GM21825 (cell line): ENCODE measurements at regions not wholly inside any gene's neighbourhood (a gene's known extent, or its start where the extent isn't known, plus 50 kb on each side); places are given as distances from the start of the nearest gene placed in this dataset.

Experiments
- ATAC-seq: cut with Tn5 transposase; IDR thresholded peaks from one replicate; pipeline ENCODE4 v1.9.1; 2021; ENCODE audit warnings: mild to moderate bottlenecking, moderate library complexity; ENCODE audit not compliant: unreplicated experiment

DNA sequence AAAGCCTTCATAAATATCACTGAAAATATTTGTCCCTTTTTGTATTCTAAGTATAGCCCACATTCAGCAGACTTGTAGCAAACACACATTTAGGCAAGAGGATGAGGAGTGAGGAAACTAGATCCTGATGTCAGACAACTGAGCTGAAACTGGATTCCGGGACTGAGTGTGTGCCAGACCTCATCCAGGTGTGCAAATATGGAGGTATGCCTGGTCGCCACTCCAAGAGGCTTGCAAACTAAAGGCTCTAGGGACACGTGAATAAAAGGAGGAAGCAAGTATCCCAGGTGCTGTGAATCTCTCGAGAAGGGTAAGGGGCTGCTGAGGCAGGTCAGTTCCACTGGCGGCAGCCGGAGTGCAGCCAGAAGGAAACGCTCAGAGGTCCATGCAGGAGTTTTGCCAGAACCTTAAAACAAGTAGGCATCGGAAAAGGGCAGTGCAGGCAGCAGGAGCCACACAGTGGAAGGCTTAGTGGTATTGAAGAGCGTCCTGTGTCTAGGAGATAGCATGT is 77.4 kb upstream of the ALDH1B1 start:
- ATAC-seq = no peak

DNA sequence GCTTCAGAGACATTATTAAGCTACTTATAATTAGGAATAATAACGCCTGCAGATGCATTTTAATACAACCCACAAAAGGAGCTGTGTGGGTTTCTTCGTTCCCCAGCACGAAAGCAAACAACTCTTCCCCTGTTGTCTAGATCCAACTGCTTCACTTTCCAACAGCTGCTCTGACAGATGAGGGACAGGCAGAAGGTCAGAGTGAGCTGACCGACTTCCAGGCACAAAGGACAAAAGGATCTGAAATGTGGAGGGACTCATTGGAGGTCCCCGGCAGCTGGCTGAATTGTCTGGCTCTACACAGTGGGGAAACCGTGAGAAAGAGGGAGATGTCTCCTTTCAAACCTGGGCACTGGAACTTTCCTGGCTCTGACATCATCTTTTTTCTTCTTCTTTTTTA is 79.1 kb upstream of the ALDH1B1 start:
- ATAC-seq = no peak

DNA sequence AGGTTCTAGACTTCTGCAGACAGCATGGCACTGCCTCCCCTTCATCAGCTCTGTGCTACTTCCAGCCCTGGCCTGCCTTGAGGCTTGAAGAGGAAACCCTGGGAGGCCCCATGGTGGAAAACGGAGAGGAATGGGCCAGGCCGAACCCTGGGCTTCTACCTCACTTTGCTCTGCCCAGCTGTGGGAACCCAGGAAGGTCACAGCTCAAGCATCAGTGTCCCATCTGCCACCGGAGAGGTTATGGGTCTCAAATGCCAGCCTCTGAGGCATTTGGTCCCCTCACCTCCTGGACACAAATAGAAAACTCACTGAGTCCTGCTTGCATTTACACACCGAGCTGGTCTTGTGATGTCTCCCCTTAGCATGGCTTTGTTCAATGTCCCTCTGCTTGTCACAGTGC is 80.1 kb upstream of the ALDH1B1 start:
- ATAC-seq = no peak

DNA sequence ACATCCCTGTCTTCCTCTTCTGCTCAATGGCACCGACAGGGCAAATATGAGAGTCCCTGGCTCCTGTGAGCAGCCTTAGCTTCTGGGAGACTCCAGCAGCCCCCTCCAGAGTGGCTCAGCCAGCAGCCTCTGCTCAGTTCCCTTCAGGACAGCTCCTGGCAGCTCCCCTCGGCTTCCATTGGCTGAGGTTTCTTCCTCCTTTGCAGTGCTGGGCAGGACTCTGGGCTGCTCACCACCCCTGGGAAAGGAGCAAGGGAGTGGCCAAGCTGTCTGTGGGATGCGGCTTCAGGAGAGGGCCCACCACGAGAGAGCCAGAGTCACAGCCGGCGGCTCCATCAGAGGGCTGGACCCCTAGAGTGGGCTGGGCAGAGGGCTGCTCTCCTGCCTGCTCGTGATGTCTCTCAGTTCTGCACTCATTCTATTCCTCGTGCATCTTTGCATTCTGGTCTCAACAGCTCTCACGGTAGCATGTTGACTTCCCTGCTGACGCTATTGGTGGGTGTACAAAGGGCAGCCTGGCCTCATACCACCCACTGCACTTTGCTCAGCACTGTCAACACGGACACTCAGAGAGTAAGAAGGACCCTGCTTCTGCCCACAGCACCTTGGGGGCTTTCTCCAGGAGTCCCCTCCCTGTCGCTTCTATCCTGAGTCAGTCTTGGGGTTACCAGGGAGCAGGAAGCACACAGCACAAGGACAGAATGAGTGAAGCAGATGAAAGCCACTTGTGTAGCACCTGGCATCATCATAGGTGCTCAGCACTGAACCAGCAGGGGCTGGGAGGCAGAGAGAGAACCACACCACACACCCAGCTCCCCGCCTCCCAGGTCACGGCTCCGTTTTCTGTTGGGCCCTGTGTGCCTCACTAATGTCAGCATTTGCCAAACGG is 80.9 kb upstream of the ALDH1B1 start:
- ATAC-seq = no peak

DNA sequence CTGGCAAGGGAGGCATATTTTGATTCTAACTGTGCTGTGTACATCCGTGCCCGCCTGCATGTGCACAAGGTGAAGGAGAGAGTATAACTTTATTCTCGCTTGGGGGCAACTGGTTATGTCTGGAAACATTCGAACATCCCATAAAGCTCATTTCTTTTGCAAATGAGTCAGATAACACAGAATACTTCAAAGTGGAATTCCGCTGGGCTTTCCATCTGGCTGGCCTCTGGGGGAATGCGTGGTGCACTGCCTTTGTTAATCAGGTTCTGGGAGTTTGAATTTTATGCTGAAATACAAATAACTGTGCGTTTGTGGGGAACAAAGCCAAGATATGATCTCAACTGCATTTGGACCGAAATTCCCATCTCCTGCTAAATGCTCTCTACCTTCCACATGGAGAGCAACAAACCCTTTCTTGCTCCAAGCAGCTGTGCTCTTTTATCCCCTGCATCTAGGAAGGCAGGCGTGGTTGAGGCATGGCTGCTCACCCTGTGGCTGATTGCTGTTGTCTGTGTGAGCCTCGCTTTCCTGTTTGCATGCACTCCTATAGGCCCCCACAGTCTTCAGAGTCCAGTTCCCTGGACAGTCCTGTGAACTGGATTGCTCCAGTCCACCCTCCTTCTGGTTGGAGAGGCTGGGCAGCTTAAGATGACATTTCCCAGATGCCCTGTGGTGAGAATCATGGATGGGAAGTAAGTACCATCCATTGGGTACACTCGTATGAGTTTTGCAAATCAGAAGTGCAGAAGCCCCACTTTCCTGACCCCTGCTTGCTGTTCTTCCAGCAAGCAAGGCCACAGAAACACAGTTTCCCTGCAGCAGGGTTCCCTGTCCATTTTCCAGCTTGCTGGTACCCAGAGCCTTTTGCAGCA is 82.9 kb upstream of the ALDH1B1 start:
- ATAC-seq = no peak

DNA sequence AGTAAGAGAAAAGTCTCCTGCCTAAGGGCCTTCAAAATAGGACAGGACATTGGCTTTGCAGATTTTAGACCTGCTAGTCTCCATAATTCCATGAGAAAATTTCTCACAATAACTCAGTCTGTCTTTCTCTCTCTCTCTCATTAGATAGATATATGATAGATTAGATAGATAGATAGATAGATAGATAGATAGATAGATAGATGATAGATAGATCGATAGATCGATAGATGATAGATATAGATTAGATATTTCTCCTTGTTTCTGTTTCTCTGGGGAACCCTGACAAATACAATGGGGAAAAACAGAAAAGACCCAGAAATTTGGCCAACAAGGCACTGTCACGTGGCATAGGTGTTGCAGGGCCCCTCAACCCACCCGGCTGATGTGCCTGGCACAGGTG is 84.4 kb upstream of the ALDH1B1 start:
- no peak for ATAC-seq

DNA sequence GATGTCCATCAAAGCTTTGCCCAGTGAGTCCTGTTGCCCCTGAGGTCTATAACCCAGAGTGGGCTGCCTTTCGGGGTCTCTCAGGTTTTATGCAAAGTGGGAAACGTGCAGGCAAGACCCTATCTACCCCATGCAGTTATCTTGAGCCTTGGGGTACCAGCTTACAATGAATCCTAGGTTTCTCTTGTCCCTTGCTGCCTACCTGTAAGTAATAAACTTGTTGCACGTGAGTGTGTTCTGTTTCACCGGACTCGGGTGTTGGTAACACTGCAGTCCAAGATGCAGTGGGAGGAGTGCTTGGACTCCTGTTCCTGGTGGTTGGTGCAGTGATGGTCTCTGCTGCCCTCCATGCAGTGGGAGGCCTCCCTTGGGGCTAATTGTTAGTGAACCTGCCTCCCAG is 85.6 kb upstream of the ALDH1B1 start:
- no peak for ATAC-seq

DNA sequence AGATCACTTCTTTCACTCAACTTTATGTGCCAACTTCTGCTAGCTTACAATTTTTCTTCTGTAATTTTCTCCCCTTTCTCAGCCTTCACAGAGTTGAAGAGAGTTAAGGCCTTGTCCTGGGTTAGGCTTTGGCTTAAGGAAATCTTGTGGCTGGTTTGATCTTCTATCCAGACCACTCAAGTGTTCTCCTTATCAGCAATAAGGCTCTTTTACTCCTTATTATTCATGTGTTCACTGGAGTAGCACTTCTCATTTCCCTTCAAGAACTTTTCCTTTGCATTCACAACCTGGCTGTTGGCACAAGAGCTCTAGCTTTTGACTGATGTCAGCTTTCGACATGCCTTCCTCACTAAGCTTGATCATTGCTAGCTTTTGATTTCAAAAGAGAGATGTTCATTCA is 86.9 kb upstream of the ALDH1B1 start:
- ATAC-seq = no peak

DNA sequence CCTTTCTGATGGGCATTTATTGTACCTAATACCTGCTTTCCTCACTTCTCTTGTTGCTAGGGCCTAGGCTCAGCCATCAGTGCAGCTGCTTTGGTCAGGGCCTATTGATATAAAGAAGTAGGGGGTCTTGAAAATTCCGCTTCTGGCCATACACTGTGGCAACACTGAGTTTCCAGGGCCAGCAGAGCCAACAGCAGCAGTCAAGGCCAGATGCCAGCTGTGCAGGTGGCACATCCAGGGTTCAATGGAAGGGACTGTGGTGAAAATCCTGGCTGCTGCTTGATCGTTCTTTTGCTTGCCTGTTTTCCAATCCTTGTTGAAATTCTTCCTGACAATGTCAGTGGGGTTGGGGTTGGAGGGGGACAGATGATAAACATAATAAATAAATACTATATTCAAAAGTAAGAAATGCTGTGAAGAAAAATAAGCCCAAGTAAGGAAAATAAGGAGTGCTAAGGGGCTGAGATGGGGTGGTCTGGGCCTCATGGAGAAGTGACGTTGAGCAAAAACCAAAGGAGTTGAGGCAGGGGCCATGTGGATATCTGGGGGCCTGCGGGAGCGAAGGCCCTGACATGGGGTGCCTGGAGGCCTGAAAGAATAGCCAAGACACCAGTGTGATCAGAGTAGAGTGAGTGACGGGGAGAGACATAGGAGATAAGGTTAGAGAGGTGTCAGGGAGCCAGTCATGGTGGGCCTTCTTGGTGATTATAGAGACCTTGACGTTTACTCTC is 91.0 kb upstream of the ALDH1B1 start:
- no peak for ATAC-seq

DNA sequence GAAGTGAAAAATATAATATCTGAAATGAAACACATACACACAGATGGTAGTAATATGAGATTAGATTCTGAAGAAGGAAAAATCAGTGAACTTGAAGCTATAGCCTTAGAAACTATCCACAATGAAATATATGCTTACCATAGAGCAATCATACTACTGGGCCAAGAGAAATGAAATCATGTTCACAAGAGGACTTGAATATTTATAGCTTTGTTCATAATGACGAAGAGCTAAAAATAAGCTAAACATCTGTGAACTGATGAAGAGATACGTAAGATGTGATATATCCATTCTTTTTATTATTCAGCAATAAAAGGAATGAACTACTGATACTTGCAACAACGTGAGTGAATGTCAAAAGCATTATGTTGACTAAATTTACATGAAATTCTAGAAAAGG is 92.6 kb upstream of the ALDH1B1 start:
- no peak for ATAC-seq

DNA sequence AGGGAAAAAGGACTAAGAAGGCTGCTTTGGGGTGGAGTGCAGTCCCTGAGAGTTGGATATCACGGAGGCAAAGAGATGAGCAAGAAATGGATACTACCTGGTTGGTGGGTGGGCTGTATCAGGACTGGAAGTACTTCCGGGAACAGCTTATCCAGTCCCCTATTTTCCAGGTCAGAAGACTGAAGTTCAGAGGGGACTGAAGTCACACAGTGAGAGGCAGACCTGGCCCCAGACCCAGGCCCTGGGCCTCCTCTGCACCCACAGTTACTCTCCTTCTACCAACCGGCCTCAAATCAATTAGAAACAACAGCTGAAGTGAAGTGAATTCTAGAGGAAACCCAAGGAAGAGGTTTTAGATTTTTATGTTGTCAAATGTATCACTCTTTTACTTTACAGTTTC is 93.6 kb upstream of the ALDH1B1 start:
- ATAC-seq = no peak

DNA sequence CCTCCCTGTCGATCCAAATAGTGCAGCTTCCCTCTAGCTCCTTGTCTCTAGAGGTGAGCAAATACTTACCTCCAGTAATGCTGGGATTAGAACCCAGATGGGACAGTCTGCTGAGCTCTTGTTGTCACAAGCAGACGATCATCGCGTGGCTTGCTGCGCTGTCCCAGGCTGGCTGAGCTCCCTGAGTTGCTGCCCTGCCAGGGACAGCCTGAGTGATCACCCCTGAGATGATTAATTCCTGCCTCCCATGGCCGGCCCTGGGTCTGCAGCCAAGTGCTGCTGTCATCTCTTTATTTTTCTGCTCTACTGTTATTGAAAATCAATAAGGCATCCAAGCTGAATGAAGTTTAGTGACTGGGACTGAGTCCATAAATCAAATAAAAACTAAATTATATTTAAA is 94.0 kb upstream of the ALDH1B1 start:
- ATAC-seq = no peak

DNA sequence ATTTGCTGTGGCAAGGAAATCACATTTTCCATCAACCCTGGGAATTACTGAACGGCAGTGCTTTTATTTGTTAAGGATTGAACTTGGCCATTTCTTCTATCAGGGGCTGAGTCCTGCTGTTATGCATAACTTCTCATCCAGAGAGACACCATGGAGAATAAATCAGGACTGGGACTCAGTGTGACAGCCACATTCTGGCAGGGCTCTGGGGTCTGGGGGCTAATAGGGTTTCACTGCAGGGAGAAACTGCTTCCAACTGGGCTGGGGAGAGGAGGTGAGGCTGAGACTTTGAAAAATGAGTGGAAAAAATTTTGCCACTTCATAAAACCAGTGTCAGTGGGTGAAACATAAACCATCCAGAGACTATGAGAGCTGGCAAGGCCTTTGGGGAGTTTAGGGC is 95.7 kb upstream of the ALDH1B1 start:
- ATAC-seq = no peak

DNA sequence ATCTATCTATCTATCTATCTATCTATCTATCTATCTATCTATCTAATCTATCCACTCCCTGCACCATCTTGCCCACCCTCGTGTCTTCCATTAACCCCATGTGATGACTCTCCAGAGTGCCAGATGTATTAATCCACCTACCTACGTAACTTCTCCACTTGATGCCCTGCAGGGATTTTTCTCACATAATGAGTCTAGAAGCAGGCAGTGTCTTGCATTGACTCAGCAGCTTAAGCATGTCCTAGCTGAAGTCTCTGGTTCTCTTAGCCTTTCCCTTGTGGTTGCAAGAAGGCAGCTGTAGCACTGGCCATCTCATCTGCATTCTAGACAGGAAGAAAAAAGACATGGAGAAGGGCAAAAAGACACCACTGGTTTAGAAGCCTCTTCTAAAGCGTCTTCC is 96.7 kb upstream of the ALDH1B1 start:
- ATAC-seq = no peak

DNA sequence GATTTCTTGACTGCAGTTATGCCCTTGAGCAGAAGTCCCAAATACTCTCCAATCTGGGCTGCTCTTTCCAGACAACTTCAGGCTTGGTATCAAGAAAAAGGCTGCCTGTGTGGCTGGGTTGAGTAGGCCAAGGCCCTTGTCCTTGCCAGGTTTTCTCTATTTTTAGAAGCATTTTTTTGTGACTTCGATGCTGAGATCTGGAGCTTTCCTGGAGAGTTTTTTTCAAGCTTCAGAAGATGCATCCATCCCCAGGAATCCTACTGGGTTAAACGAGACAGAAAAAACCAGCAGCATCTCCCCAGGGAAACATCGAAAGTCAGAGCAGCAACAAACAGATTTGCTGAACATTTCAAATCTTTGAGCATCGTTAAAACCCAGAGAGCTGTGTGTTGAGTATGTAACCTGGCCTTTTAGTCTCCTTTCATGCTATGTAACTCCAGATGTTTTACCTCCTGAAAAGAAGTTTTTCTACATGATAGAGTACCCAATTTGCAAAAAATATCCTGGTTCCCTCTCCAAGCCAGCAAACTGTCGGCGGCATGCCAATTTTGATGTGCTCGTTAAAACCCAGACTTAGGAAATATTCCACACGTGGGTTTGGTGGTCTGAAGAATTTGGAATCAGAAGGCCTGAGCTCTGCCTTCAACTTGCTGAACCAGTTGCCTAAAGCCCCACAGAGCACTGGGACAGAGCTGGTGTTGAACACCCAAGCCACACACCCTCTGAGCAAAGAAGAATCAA is 98.1 kb upstream of the ALDH1B1 start:
- no peak for ATAC-seq

DNA sequence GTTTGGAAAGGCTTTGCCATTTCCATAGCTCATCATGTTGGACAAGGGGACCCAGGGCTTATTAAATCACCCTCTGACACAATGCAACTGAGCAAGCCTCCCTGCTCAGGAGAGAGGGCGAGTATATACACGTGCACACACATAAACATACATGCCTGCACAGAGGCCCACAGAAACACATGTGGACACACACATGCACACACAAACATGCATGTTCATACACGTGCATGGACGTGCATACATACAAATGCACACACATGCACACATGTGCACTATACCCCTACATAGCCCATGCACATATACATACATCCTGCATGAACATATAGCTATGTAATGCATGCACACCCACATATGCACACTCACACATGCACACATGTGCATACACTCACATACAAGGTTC is 99.5 kb upstream of the ALDH1B1 start:
- no peak for ATAC-seq

DNA sequence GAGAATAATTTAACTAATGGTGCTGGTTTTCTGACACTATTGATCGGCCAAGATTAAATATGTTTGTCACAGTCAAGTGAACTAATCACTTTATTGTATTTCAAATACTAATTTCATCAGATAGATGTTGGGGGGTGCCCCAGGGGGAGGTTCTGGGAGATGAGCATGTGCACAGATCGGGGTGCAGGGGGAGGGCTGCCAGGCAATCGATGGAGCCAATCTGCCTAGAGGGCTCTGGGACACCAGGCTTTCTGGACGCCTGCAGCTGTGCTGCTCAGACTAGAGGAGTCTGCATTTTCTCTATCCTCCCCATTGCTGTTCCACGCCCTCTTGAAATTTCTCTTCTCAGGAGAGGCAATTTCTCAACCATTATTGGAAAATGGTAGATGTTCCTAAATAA is 100.0 kb upstream of the ALDH1B1 start:
- no peak for ATAC-seq

DNA sequence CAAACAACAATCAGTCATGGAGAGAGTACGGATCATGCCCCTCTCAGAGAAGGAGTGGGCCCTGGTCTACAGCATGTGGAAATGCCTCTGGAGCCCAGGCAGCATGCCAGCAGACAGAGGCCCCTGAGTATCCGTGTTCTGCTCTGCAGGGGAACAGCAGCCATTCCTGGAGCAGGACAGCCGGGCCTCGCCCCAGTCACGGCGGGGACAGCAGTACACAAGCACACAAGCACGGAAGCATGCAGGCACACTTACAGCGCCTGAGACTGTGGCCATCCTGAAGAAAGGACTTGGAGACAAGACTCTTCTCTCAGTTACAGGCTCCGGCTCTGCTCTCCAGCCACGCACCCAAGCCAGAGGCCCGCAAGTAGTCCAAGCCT is 102.6 kb upstream of the ALDH1B1 start:
- no peak for ATAC-seq

DNA sequence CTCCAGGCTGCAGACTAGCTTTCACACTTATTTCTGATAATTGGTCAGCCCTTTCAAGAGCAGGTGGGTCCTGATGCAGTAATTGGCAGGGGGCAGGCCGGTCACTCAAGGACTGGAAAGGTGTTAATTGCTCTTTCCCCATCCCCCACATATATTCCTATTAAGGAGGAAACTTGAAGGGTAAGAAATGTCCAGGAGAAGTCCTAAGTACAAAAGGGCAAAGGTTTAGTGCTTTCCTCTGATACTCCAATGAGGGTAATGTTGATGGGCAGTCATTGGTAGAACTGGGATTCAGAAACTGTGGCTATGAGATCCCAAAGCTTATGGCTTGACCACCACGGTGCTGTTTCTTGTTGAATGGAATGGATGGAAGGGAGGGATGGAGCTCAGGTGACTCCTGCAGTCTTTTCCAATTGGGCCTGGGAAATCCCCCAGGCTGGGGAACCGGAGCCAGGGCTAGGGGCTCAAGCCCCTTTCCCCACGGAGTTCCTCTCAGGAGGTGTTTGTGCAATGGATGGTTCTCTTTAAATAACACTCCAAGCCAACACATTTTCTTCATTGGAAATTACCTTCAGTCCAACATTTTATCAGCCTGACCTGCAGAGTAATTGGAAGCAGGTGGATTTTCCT is 103.2 kb upstream of the ALDH1B1 start:
- ATAC-seq = no peak

DNA sequence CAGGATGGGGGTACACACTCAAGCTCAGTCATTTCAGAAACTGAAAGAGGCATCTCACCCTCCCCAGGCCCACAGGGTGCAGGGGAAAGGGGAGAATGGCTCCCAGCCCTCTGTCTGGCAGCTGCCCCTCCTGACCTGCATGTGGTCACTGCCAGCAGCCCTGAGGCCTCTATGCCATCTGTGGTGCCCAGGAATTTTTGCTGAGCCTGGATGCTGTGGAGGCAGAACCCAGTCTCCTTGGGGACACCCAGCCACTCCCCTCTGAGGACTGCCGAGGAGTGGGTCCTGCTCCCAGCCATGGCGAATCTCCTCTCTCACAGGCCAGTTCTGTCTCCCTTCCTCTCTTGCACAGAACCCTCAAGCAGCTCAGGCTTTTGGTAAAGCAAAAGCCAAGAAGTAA is 104.0 kb upstream of the ALDH1B1 start:
- no peak for ATAC-seq
